GM21515 (cell line): ENCODE measurements at regions not wholly inside any gene's neighbourhood (a gene's known extent, or its start where the extent isn't known, plus 50 kb on each side); places are given as distances from the start of the nearest gene placed in this dataset.

Source experiments
- ATAC-seq: cut with Tn5 transposase; IDR thresholded peaks from one replicate; pipeline ENCODE4 v1.9.1; 2021; ENCODE audit not compliant: unreplicated experiment

- ATAC-seq, result no peak
Measured at GRCh38 chr18:71919211-71919610, 624.9 kb downstream of the CBLN2 start.

GRCh38 chr18:71913641-71914040, 630.5 kb downstream of the CBLN2 start:
- ATAC-seq, result no peak

- ATAC-seq, result no peak
Measured at GRCh38 chr18:71902482-71902881, 641.7 kb downstream of the CBLN2 start.

DNA sequence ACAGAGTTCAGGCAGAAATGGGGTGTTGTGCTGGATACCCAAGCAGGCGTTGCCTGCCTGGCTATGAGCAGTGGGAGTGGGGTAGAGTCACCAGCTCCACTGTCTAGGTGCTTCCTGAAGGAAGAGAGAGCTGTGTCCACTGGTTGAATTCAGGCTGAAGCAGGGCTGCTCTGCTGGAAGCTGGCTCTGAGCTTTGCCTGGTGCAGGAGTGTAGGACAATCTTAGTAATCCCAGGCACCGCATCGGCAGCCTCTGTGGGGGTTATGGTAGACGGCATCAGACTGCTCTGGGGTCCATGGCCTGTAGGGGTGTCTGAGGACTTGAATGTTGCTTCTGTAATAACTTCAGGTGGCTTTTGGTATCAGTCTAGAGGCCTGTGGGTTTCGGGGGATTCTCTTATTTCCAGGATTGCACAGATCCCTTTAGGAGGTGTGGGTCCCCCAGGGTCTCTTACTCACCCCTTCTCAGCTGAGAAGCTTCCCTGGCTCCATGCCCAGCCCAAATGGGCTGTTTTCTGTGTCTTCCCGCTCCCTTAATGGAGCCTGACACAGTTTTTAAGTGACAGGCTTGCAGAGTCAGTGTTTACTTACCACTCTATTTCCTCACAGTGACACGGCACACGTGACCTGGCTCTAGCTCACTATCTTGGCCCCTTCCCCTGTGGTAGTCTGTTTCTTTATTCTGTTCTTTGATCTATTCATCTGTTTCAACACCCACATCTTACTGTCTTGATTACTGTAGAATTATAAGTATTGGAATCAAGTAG, 644.3 kb downstream of the CBLN2 start:
- ATAC-seq, result no peak

DNA sequence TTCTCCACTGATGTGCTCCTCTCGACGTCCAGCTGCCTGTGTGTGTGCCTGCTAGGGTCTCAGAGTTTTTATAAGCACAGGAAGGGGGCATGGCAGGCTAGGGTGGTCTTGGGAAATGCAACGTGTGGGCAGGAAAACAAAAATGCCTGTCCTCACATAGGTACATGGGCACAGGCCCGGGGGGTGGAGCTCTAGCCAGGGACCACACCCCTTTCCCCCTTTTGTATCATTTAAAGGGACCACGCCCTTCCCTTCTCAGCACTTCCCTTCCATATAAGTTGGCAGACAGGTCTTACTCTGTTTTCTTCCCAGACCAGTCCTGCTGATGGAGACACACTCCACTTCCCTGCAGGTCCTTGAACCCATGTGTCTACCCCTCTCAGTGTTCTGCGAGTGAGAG, 645.0 kb downstream of the CBLN2 start:
- no peak for ATAC-seq

DNA sequence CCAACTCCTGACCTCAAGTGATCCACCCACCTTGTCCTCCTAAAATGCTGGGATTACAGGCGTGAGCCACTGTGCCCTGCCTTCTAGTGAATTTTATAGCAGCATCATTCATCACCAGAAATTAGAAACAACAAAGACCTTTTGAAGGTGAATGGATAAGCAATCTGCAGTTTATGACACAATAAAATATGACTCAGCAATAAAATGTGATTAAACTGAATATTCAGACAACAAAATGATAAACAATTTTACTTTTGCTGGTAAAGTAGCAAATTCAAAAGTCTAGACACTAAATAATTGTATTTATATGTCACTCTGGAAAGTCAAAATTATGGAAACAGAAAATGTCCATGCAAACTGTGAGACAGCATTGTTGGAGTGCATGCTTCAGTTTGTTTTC, 656.6 kb downstream of the CBLN2 start:
- no peak for ATAC-seq

- no peak for ATAC-seq
Measured at GRCh38 chr18:71878226-71878625, 665.9 kb downstream of the CBLN2 start.

DNA sequence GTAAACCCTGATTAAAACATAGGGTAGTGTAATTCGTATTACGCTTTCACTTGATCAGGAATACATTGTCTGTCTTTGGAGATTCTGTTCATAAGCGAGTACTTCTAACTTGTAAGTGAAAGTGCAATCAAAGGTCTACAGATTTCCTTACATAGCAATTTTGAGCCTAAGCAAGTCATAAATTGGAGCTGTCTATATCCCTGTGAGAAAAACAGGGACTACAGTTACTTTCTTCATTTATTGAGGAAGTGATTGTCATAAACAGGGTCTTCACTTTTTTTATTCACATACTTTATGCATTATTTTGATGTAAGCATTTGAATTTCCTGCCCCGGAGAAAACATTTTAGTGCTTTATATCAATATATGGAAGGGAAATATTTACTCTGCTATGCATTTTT, 670.4 kb downstream of the CBLN2 start:
- no peak for ATAC-seq

DNA sequence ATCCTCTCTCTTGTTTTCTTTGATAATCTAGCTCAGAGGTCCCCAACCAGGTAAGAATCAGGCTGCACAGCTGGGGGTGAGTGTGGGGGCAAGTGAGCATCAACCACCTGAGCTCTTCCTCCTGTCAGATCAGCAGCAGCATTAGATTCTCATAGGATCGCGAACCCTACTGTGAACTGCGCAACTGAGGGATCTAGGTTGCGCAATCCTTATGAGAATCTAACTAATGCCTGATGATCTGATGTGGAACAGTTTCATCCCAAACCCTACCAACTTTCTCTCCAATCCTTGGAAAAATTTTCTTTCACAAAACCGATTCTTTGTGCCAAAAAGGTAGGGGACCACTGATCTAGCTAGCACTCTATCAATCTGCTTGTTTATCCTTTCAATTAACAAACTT, 678.3 kb downstream of the CBLN2 start:
- no peak for ATAC-seq

- ATAC-seq, result no peak
Measured at GRCh38 chr18:71850602-71851001, 693.5 kb downstream of the CBLN2 start.

GRCh38 chr18:71849407-71849806, 694.7 kb downstream of the CBLN2 start:
- ATAC-seq, result no peak

GRCh38 chr18:71846716-71847115, 697.4 kb downstream of the CBLN2 start:
- no peak for ATAC-seq

- ATAC-seq, result no peak
Measured at GRCh38 chr18:71844814-71845213, 699.3 kb downstream of the CBLN2 start.

GRCh38 chr18:71842666-71843065, 701.5 kb downstream of the CBLN2 start:
- no peak for ATAC-seq

GRCh38 chr18:71837547-71837946, 706.6 kb downstream of the CBLN2 start:
- no peak for ATAC-seq

- no peak for ATAC-seq
Measured at GRCh38 chr18:71832946-71833617, 711.1 kb downstream of the CBLN2 start.

GRCh38 chr18:71831039-71831438, 713.1 kb downstream of the CBLN2 start:
- ATAC-seq, result no peak

DNA sequence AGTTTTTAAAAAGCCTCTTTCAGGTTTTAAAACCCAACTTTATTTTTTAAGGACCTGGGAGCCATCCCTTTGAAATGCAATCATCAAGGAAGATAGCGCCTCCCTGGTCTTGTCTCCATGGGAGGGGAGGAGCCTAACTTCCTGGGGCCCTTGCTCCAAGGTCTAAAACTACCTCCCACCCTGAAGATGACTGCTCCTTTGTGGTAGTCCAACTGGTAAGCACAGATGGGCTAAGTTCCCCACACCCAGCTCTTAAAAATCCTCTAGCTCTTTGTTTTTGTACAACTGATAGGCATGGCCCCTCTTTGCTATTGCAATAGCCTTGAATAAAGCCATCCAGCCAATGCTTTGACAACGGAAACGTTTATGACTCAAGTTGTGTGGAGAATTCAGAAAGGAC, 716.8 kb downstream of the CBLN2 start:
- no peak for ATAC-seq

- ATAC-seq, result no peak
Measured at GRCh38 chr18:71815305-71815704, 728.8 kb downstream of the CBLN2 start.

- ATAC-seq, result no peak
Measured at GRCh38 chr18:71809711-71810110, 734.4 kb downstream of the CBLN2 start.

- ATAC-seq, result no peak
Measured at GRCh38 chr18:71808616-71809015, 735.5 kb downstream of the CBLN2 start.

GRCh38 chr18:71807586-71807985, 736.6 kb downstream of the CBLN2 start:
- no peak for ATAC-seq
